MV-4-11 (cell line): ENCODE measurements at regions not wholly inside any gene's neighbourhood (a gene's known extent, or its start where the extent isn't known, plus 50 kb on each side); places are given as distances from the start of the nearest gene placed in this dataset.

ENCODE experiments used
- DNase-seq: peaks from one replicate; lab custom pipeline; 2025; lab: John Stamatoyannopoulos, UW

- DNase-seq = no peak
Measured at GRCh38 chr18:61172624-61173023, 160.6 kb upstream of the CDH20 start.

GRCh38 chr18:61173554-61173953 is 159.7 kb upstream of the CDH20 start:
- DNase-seq = no peak

DNA sequence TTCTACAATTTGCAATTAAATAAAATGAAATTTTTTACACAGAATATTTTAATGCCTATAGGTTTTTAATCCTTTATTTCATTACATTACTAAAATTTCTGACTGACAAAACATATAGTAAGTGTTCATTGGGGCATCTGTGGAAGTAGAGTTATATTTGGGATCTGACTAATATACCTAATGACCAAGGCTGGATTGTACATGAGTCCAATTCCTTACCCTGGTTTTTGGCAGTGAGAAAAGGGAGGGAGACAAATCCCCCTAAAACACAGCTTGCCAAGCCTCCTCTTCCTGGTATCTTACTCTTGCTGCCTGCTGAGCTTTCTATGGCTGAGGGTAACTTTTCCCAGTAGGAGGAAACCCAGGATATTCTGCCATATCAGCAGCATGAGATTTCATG is 149.4 kb upstream of the CDH20 start:
- no peak for DNase-seq

DNA sequence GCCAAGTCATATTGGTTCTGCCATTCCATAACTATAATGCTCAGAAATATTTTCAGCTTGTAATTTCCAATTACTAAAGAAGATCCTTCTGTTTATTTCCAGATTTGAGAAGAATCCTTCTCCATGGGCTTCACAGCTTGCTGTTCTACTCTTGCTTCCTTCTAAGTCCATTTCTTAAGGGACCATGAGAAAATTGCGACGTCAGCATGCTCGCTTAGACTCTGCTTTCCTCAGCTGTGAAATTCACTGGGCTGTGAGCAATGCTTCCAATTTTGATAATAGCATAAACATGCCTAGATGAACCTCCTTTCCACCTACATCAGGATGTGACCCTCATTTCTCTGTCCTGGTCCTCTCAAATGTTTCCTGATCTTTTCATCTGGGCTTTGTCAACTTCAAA is 145.3 kb upstream of the CDH20 start:
- DNase-seq = no peak

DNA sequence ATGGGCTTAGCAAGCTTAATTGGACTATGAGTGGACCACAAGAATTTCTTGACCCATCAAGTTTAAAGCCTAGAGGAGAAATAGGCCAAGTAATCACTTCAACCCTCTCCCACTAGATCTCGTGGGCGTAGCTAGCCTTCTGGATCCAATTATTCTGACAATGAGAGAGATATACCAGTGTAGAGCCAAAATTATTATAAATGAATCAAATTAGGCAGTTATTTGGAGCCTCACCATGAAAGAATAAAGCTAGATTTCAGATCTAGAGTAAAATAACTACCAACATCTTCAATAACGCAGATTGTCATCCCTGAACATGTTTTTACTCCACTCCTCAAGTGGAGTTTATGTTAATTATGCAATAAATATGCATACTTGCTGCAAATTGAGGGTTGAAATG is 143.9 kb upstream of the CDH20 start:
- no peak for DNase-seq

GRCh38 chr18:61194726-61195125 is 138.5 kb upstream of the CDH20 start:
- no peak for DNase-seq

DNA sequence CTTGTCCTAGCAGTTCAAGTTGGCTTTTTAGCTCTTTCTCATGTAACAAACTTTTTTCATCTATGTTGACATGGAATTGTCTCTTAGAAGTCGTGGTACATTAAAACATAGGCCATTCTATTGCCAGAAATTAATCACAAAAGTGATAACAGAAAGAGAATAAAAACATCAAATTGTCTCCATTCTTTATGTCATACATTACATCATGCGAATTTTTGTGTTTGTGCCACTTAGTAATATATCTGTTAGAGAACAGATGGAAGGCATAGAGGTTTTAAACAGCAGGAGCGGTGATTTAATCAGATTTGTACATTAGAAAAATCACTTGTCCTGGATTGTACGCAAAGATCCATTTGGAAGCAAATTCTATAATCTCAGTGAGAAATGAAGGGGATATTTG is 136.5 kb upstream of the CDH20 start:
- no peak for DNase-seq

DNA sequence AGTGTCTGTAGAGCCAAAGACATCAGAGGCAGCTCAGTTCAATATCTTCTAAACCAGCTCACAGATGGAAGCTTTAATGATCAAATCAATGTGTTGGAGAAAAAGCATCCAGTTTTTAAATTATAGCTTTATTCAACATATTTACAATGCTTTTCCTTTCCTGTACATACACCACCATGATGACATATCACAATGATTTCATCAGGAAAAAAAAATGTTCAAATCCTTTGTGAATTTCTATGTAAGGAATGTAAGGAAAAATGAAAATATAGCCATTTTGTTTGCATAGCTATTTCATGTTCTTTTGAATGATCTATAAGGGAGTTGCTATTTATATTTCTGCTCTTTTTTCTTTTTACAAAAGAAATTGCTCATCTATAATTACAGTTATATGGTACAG is 134.7 kb upstream of the CDH20 start:
- DNase-seq = no peak

- DNase-seq = no peak
Measured at GRCh38 chr18:61199171-61199848, 133.9 kb upstream of the CDH20 start.

- DNase-seq = no peak
Measured at GRCh38 chr18:61201511-61201910, 131.7 kb upstream of the CDH20 start.

DNA sequence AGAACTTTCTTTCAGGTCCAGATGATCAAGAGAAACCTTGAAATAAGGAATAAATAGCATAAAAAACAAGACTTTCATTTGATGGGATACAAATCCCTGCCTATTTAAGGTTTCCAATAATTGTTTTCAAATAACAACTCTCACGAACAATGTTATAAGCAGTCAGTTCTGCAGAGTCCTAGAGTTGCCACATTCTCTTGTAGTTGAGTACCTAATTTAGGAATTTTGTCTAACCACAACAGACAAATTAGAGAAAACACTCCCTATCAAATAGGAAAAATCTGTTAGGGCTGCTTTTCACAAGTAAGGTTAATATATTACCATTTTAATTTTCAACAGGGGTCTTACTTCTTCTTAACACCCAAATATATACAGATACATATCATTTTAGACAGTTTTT is 130.1 kb upstream of the CDH20 start:
- no peak for DNase-seq

DNA sequence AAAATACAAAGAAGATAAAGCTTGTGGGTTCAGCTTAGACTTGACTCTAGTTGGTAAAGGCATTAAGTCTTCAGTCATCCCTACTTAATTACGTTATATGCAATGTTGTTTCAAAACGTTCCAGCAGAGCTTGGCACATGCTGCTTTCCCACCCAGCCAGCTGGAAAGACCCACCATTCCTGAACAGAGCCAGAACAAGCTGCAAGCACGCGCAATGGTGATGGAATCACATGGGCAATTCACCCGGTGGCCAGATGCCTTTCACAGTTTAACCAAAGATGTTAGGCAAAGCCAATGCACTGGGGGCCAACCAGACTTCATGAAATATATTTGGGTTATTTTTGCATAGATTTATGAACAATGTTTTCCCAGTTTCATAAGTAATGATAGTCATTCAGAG is 123.4 kb upstream of the CDH20 start:
- no peak for DNase-seq

DNA sequence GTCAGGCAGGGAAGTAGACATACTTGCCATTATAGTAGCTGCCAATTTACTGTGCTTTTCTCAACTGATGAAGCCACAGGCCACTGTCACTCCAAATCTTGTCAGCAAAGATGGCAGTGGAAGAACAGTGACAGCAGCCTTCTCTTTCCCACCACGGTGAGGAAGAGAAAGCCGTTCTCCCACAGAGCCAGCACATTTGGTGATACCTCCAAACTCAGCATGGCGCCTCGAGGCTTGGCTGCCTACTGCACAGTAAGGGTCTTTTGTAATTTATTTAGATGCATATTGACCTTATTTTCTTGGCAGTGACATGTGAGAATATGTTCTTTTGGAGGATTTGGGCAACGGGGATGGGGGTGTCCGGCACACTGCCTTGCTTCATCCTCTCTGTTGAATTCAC is 117.2 kb upstream of the CDH20 start:
- no peak for DNase-seq

GRCh38 chr18:61222206-61222605 is 111.0 kb upstream of the CDH20 start:
- DNase-seq = no peak

GRCh38 chr18:61225336-61225735 is 107.9 kb upstream of the CDH20 start:
- DNase-seq = no peak

- DNase-seq = no peak
Measured at GRCh38 chr18:61236356-61237057, 96.7 kb upstream of the CDH20 start.

DNA sequence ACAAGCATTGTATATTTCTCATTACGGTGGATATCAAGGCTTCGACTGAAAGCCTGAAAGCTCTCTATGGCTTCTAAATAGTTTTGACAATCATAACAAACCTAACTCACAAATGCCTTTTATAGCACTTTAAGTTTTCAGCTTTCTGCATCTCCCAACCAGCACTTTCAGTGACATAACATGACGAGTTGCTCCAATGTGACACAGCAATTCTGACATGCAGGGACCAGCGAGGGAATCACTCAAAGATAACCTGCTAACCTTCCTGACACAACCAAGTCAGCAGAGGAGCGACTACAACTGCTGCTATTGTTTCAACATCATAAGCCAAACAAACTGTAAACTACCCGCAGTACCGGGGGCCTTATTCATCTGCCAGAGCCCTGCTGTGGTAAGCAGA is 95.7 kb upstream of the CDH20 start:
- no peak for DNase-seq

GRCh38 chr18:61239051-61239450 is 94.2 kb upstream of the CDH20 start:
- no peak for DNase-seq

GRCh38 chr18:61241260-61241853 is 91.9 kb upstream of the CDH20 start:
- DNase-seq = no peak

DNA sequence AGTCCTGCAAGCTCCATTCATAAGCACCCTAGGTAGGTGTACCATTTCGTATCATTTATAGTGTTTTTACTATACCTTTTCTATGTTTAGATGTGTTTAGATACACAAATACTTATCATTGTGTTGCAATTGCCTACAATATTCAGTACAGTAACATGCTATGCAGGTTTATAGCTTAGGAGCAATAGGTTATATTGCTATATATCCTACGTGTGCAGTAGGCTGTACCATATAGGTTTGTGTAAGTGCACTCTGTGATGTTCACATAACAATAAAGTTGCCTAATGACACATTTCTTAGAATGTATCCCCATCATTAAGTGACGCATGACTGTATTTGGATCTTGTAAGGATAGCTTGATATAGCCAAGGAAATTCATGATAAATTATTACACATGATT is 88.6 kb upstream of the CDH20 start:
- DNase-seq = no peak

DNA sequence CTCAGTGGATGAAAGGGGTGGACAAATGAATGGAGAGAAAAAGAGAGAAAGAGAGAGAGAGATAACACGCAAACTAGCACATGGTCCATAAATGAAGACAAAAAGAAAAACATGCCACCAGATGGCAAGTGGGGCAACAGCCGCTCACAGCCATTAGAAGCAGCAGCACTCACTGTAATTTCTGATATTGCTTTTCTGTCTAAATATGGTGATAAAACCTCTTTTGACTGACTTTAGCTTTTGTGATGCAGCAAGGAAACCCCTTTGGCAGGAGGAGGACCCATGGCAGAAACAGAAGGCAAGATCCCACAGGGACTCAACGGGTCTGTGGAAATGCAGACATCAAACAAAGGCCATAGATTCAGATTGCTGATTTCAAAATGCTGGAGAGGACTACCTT is 88.0 kb upstream of the CDH20 start:
- DNase-seq = no peak

DNA sequence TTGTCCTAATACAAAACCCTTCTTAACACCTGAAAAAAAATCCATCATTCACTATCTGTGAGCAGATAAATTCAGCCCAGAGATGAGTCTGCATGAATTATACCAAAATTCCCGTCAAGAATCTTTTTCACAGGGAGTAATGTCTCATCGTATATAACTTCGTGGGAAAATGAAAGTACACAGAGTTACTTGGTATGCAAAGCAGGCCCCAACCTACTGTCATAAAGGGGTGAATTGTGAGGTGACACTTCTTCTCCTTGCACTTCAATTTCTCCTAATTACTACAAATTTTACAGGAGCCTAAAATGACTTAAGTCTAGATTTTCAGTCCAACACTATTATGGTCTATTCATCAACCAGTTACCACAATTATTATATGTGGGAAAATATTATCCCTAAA is 84.6 kb upstream of the CDH20 start:
- no peak for DNase-seq

DNA sequence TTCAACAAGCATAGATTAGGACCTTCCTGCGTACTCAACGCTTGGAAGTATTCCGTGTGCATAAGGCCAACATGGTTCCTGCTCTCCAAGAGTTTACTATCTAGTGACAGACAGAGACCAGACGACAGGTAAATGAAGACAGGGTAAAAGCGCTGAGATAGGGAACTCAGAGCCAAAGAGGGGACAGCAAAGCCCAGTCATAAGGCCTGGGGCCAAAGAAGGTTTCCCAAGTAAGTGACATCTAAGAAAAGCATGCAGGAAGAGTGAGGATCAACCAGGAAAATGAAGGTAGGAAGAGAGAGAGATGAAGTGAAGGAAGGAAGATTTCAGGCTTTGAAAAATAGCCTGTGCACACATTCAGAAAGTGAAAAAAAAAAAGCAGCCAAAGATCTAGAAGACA is 76.9 kb upstream of the CDH20 start:
- DNase-seq = no peak

DNA sequence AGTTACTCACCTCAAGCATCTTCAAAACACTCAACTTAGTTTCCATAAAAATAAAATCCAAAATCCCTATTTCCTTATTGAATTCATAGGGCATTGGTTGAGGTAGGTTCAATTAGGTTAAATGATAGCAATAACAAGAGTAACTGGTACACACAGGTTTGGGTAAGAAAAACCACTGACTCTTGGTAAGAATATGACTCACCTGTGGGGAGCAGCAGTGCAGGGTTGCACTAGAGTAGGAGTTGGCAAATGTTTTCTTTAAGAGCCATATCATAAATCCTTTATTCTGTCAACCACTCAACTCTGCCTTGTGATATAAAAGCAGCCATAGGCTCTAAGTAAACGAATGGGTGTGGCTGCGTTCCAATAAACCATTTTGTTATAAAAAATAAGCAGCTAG is 71.4 kb upstream of the CDH20 start:
- no peak for DNase-seq
